HFFc6 (cell line): ENCODE measurements at regions not wholly inside any gene's neighbourhood (a gene's known extent, or its start where the extent isn't known, plus 50 kb on each side); places are given as distances from the start of the nearest gene placed in this dataset.

ENCODE experiments used
- DNase-seq: peaks from one replicate; pipeline ENCODE4 v3.0.0-alpha.2; 2018
- H3K27ac Mint-ChIP-seq: 2 replicates; pipeline ENCODE4 v1.8.0; 2020; ENCODE audit warnings: mild to moderate bottlenecking, mixed read lengths
- H3K27me3 Mint-ChIP-seq: 2 replicates; pipeline ENCODE4 v1.8.0; 2021; ENCODE audit warnings: mild to moderate bottlenecking, moderate library complexity, mixed read lengths; ENCODE audit not compliant: insufficient read depth
- H3K36me3 Mint-ChIP-seq: 2 replicates; pipeline ENCODE4 v1.8.0; 2021; ENCODE audit warnings: low read depth, mixed read lengths
- H3K4me1 Mint-ChIP-seq: 2 replicates; pipeline ENCODE4 v1.8.0; 2020; ENCODE audit warnings: low read depth, mixed read lengths
- H3K4me3 Mint-ChIP-seq: 2 replicates; pipeline ENCODE4 v1.8.0; 2020; ENCODE audit warnings: mild to moderate bottlenecking, moderate library complexity, mixed read lengths
- H3K9me3 Mint-ChIP-seq: 2 replicates; pipeline ENCODE4 v1.8.0; 2020; ENCODE audit warnings: mild to moderate bottlenecking, mixed read lengths
- CTCF ChIP-seq: fragments of 200-600 bp; sonication (generic); IDR thresholded peaks from 2 replicates; pipeline ENCODE4 v1.5.0; 2021; ENCODE audit warnings: antibody characterized with exemption, mild to moderate bottlenecking

- no peak for DNase-seq
- TF ChIP-seq CTCF: no peak
- no peaks in the 10 kb centered on the region for H3K4me1 Mint-ChIP-seq
- H3K36me3 Mint-ChIP-seq: no peaks in the 10 kb centered on the region; the same call in 1 of the 2 replicates
- no peak overlapping the region for H3K4me3 Mint-ChIP-seq
- H3K9me3 Mint-ChIP-seq: peaks cover 22% of the 10 kb centered on the region
- no peak overlapping the region for H3K27ac Mint-ChIP-seq
- H3K27me3 Mint-ChIP-seq: no peaks in the 10 kb centered on the region; the same call in 1 of the 2 replicates
Observed at GRCh38 chr7:114206688-114207087, 207.9 kb upstream of the FOXP2 start.

GRCh38 chr7:114196517-114196916, 218.1 kb upstream of the FOXP2 start:
- no peak overlapping the region for H3K4me3 Mint-ChIP-seq
- TF ChIP-seq CTCF: no peak
- H3K36me3 Mint-ChIP-seq: no peaks in the 10 kb centered on the region
- peaks cover 3% of the 10 kb centered on the region for H3K27me3 Mint-ChIP-seq
- no peaks in the 10 kb centered on the region for H3K4me1 Mint-ChIP-seq
- DNase-seq: no peak
- H3K27ac Mint-ChIP-seq: no peak overlapping the region
- H3K9me3 Mint-ChIP-seq: peaks cover 13% of the 10 kb centered on the region

GRCh38 chr7:114190387-114190786, 224.2 kb upstream of the FOXP2 start:
- Mint-ChIP-seq H3K27me3 (peaks cover 2% of the 10 kb centered on the region; the same call in 1 of the 2 replicates), H3K27ac (no peak overlapping the region), H3K4me1 (no peaks in the 10 kb centered on the region), H3K36me3 (no peaks in the 10 kb centered on the region), H3K9me3 (peaks cover 26% of the 10 kb centered on the region), H3K4me3 (no peak overlapping the region)
- no peak for DNase-seq
- no peak for TF ChIP-seq CTCF

GRCh38 chr7:114183311-114184088, 231.1 kb upstream of the FOXP2 start:
- Mint-ChIP-seq H3K36me3 (no peaks in the 10 kb centered on the region), H3K9me3 (peaks cover 23% of the 10 kb centered on the region), H3K27me3 (no peaks in the 10 kb centered on the region), H3K27ac (no peak overlapping the region), H3K4me1 (no peaks in the 10 kb centered on the region), H3K4me3 (no peak overlapping the region)
- no peak for DNase-seq
- no peak for TF ChIP-seq CTCF

GRCh38 chr7:114182837-114183236, 231.8 kb upstream of the FOXP2 start:
- no peak overlapping the region for H3K27ac Mint-ChIP-seq
- no peaks in the 10 kb centered on the region for H3K36me3 Mint-ChIP-seq
- DNase-seq: no peak
- H3K9me3 Mint-ChIP-seq: peaks cover 23% of the 10 kb centered on the region
- no peak overlapping the region for H3K4me3 Mint-ChIP-seq
- no peaks in the 10 kb centered on the region for H3K27me3 Mint-ChIP-seq
- TF ChIP-seq CTCF: no peak
- H3K4me1 Mint-ChIP-seq: no peaks in the 10 kb centered on the region
